WTC11 (cell line): ENCODE measurements at regions not wholly inside any gene's neighbourhood (a gene's known extent, or its start where the extent isn't known, plus 50 kb on each side); places are given as distances from the start of the nearest gene placed in this dataset.

ENCODE experiments used
- ATAC-seq: fragments of 200-7000 bp; cut with Tn5 transposase; 2 replicates; pipeline ENCODE4 v1.10.0; 2021; ENCODE audit warnings: mild to moderate bottlenecking, moderate library complexity
- CTCF ChIA-PET: fragments of 300-600 bp; sonication (Branson Sonifier 250); formaldehyde crosslinking; loops from one replicate; lab custom pipeline; 2021; ENCODE audit warnings: antibody characterized with exemption; lab: Charles Lee
- POLR2A ChIA-PET: fragments of 350-600 bp; sonication (Branson Sonifier 250); formaldehyde crosslinking; loops from one replicate; lab custom pipeline; 2021; ENCODE audit warnings: antibody characterized with exemption; lab: Charles Lee
- DNase-seq: peaks from one replicate; pipeline ENCODE4 v3.0.0; 2021; ENCODE audit warnings: low spot score
- H3K27ac Mint-ChIP-seq: 2 replicates; pipeline ENCODE4 v1.8.0; 2021; ENCODE audit warnings: mixed read lengths
- H3K27me3 Mint-ChIP-seq: 2 replicates; pipeline ENCODE4 v1.8.0; 2021; ENCODE audit warnings: low read depth, mild to moderate bottlenecking, moderate library complexity, mixed read lengths
- H3K36me3 Mint-ChIP-seq: 2 replicates; pipeline ENCODE4 v1.8.0; 2021; ENCODE audit warnings: mixed read lengths
- H3K4me1 Mint-ChIP-seq: 2 replicates; pipeline ENCODE4 v1.8.0; 2022; ENCODE audit warnings: mixed read lengths
- H3K4me3 Mint-ChIP-seq: 2 replicates; pipeline ENCODE4 v1.8.0; 2021; ENCODE audit warnings: mild to moderate bottlenecking, moderate library complexity, mixed read lengths
- H3K9me3 Mint-ChIP-seq: 2 replicates; pipeline ENCODE4 v1.8.0; 2021; ENCODE audit warnings: mixed read lengths
- AFF4 ChIP-seq: sonication (generic); formaldehyde crosslinking; IDR thresholded peaks from 2 replicates; pipeline ENCODE4 v1.8.1; 2023; ENCODE audit warnings: mild to moderate bottlenecking, missing genetic modification reagents, borderline replicate concordance
- ARID4B ChIP-seq: sonication (generic); formaldehyde crosslinking; IDR thresholded peaks from 2 replicates; pipeline ENCODE4 v1.8.0; 2023; ENCODE audit warnings: missing genetic modification reagents, mild to moderate bottlenecking, borderline replicate concordance
- CREM ChIP-seq: sonication (generic); formaldehyde crosslinking; IDR thresholded peaks from 2 replicates; pipeline ENCODE4 v1.8.1; 2022; ENCODE audit warnings: mild to moderate bottlenecking, missing genetic modification reagents, moderate library complexity
- GRHL2 ChIP-seq: fragments of 250-450 bp; sonication (Bioruptor Pico); IDR thresholded peaks from 2 replicates; pipeline ENCODE4 v1.8.0; 2022; ENCODE audit warnings: mild to moderate bottlenecking, moderate library complexity; ENCODE audit not compliant: insufficient replicate concordance, severe bottlenecking
- JAZF1 ChIP-seq: fragments of 250-450 bp; sonication (Bioruptor Pico); IDR thresholded peaks from 2 replicates; pipeline ENCODE4 v1.9.0; 2021; ENCODE audit warnings: moderate library complexity, mild to moderate bottlenecking, inconsistent platforms
- MYBL2 ChIP-seq: sonication (generic); formaldehyde crosslinking; IDR thresholded peaks from 2 replicates; pipeline ENCODE4 v1.8.1; 2023; ENCODE audit warnings: mild to moderate bottlenecking, moderate library complexity, missing genetic modification reagents
- OVOL2 ChIP-seq: fragments of 250-450 bp; sonication (Bioruptor Pico); IDR thresholded peaks from 2 replicates; pipeline ENCODE4 v1.9.0; 2021; ENCODE audit warnings: mild to moderate bottlenecking, borderline replicate concordance
- PRRX2 ChIP-seq: fragments of 250-450 bp; sonication (Bioruptor Pico); IDR thresholded peaks from 2 replicates; pipeline ENCODE4 v1.8.0; 2021; ENCODE audit warnings: mild to moderate bottlenecking
- RORB ChIP-seq: fragments of 250-450 bp; sonication (Bioruptor Pico); IDR thresholded peaks from 2 replicates; pipeline ENCODE4 v1.9.0; 2021; ENCODE audit warnings: mild to moderate bottlenecking
- SMAD3 ChIP-seq: sonication (generic); formaldehyde crosslinking; IDR thresholded peaks from 2 replicates; pipeline ENCODE4 v1.8.0; 2022; ENCODE audit warnings: missing genetic modification reagents, mild to moderate bottlenecking, borderline replicate concordance
- SMAD4 ChIP-seq: sonication (generic); formaldehyde crosslinking; IDR thresholded peaks from 2 replicates; pipeline ENCODE4 v1.8.0; 2022; ENCODE audit warnings: mild to moderate bottlenecking, missing genetic modification reagents
- SP1 ChIP-seq: sonication (generic); formaldehyde crosslinking; conservative IDR thresholded peaks from 2 replicates; pipeline ENCODE4 v1.8.1; 2022; ENCODE audit warnings: missing genetic modification reagents
- TEAD1 ChIP-seq: sonication (generic); formaldehyde crosslinking; IDR thresholded peaks from 2 replicates; pipeline ENCODE4 v1.8.0; 2022; ENCODE audit warnings: mild to moderate bottlenecking, missing genetic modification reagents
- TEAD4 ChIP-seq: sonication (generic); formaldehyde crosslinking; IDR thresholded peaks from 2 replicates; pipeline ENCODE4 v1.8.0; 2022; ENCODE audit warnings: mild to moderate bottlenecking, missing genetic modification reagents
- ZNF423 ChIP-seq: fragments of 250-450 bp; sonication (Bioruptor Pico); IDR thresholded peaks from 2 replicates; pipeline ENCODE4 v2.1.2; 2022; ENCODE audit warnings: mild to moderate bottlenecking, moderate library complexity
- TF ChIP-seq, protein P1 (sequence below): fragments of 250-450 bp; sonication (Bioruptor Pico); IDR thresholded peaks from 2 replicates; pipeline ENCODE4 v2.1.2; 2022; ENCODE audit warnings: mild to moderate bottlenecking, moderate library complexity
- TF ChIP-seq, protein P2 (sequence below): sonication (generic); formaldehyde crosslinking; IDR thresholded peaks from 2 replicates; pipeline ENCODE4 v1.8.0; 2022; ENCODE audit warnings: mild to moderate bottlenecking, missing genetic modification reagents
- TF ChIP-seq, protein P3 (sequence below): sonication (generic); formaldehyde crosslinking; IDR thresholded peaks from 2 replicates; pipeline ENCODE4 v1.8.0; 2022; ENCODE audit warnings: mild to moderate bottlenecking, missing genetic modification reagents
- TF ChIP-seq, protein P4 (sequence below): fragments of 250-450 bp; sonication (Bioruptor Pico); IDR thresholded peaks from 2 replicates; pipeline ENCODE4 v1.8.0; 2021; ENCODE audit warnings: mild to moderate bottlenecking

- H3K4me1 Mint-ChIP-seq, result no peaks in the 10 kb centered on the region
- no peak for ATAC-seq
- no peaks in the 10 kb centered on the region for H3K9me3 Mint-ChIP-seq
- no peaks in the 10 kb centered on the region for H3K27me3 Mint-ChIP-seq
- no peak overlapping the region for H3K4me3 Mint-ChIP-seq
- POLR2A ChIA-PET, result no interaction called here
- H3K36me3 Mint-ChIP-seq, result no peaks in the 10 kb centered on the region
- CTCF ChIA-PET, result no interaction called here
- H3K27ac Mint-ChIP-seq, result no peak overlapping the region
- no peak for TF ChIP-seq RORB
- TF ChIP-seq TEAD1 (CRISPR knock-in tag), result no peak
- TF ChIP-seq SP1 (CRISPR knock-in tag), result no peak
- no peak for TF ChIP-seq ARID4B (CRISPR knock-in tag)
- TF ChIP-seq, protein P1, sequence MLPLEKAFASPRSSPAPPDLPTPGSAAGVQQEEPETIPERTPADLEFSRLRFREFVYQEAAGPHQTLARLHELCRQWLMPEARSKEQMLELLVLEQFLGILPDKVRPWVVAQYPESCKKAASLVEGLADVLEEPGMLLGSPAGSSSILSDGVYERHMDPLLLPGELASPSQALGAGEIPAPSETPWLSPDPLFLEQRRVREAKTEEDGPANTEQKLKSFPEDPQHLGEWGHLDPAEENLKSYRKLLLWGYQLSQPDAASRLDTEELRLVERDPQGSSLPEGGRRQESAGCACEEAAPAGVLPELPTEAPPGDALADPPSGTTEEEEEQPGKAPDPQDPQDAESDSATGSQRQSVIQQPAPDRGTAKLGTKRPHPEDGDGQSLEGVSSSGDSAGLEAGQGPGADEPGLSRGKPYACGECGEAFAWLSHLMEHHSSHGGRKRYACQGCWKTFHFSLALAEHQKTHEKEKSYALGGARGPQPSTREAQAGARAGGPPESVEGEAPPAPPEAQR (CRISPR knock-in tag), result no peak
- no peak for TF ChIP-seq CREM
- no peak for TF ChIP-seq SMAD4 (CRISPR knock-in tag)
- TF ChIP-seq, protein P2, sequence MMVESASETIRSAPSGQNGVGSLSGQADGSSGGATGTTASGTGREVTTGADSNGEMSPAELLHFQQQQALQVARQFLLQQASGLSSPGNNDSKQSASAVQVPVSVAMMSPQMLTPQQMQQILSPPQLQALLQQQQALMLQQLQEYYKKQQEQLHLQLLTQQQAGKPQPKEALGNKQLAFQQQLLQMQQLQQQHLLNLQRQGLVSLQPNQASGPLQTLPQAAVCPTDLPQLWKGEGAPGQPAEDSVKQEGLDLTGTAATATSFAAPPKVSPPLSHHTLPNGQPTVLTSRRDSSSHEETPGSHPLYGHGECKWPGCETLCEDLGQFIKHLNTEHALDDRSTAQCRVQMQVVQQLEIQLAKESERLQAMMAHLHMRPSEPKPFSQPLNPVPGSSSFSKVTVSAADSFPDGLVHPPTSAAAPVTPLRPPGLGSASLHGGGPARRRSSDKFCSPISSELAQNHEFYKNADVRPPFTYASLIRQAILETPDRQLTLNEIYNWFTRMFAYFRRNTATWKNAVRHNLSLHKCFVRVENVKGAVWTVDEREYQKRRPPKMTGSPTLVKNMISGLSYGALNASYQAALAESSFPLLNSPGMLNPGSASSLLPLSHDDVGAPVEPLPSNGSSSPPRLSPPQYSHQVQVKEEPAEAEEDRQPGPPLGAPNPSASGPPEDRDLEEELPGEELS (CRISPR knock-in tag), result no peak
- TF ChIP-seq GRHL2 (CRISPR knock-in tag), result no peak
- TF ChIP-seq MYBL2 (CRISPR knock-in tag), result no peak
- TF ChIP-seq PRRX2 (CRISPR knock-in tag), result no peak
- TF ChIP-seq SMAD3 (CRISPR knock-in tag), result no peak
- no peak for TF ChIP-seq JAZF1 (CRISPR knock-in tag)
- no peak for TF ChIP-seq ZNF423 (CRISPR knock-in tag)
- TF ChIP-seq OVOL2 (CRISPR knock-in tag), result no peak
- TF ChIP-seq, protein P3, sequence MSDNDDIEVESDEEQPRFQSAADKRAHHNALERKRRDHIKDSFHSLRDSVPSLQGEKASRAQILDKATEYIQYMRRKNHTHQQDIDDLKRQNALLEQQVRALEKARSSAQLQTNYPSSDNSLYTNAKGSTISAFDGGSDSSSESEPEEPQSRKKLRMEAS (CRISPR knock-in tag), result no peak
- no peak for TF ChIP-seq TEAD4 (CRISPR knock-in tag)
- TF ChIP-seq AFF4 (CRISPR knock-in tag), result no peak
- TF ChIP-seq, protein P4, sequence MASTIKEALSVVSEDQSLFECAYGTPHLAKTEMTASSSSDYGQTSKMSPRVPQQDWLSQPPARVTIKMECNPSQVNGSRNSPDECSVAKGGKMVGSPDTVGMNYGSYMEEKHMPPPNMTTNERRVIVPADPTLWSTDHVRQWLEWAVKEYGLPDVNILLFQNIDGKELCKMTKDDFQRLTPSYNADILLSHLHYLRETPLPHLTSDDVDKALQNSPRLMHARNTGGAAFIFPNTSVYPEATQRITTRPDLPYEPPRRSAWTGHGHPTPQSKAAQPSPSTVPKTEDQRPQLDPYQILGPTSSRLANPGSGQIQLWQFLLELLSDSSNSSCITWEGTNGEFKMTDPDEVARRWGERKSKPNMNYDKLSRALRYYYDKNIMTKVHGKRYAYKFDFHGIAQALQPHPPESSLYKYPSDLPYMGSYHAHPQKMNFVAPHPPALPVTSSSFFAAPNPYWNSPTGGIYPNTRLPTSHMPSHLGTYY (CRISPR knock-in tag), result no peak
- no peak for DNase-seq
Measured at GRCh38 chr1:242872521-242872920, 348.0 kb upstream of the PLD5 start.
